GM21717 (cell line): ENCODE measurements at regions not wholly inside any gene's neighbourhood (a gene's known extent, or its start where the extent isn't known, plus 50 kb on each side); places are given as distances from the start of the nearest gene placed in this dataset.
"Not testable (repeated sequence)": the region's sequence is repeated elsewhere in the genome, so short reads cannot be mapped to it uniquely, and the experiment has no call there.

Experiments
- ATAC-seq: cut with Tn5 transposase; IDR thresholded peaks from one replicate; pipeline ENCODE4 v1.9.1; 2021; ENCODE audit warnings: mild to moderate bottlenecking, moderate library complexity; ENCODE audit not compliant: unreplicated experiment

GRCh38 chr14:37711831-37712475 lies 116.5 kb downstream of the TTC6 start:
- ATAC-seq: no peak

- not testable (repeated sequence) for ATAC-seq
These were observed 117.0 kb downstream of the TTC6 start for GRCh38 chr14:37712476-37712860.

GRCh38 chr14:37712976-37713431 lies 117.6 kb downstream of the TTC6 start:
- ATAC-seq: no peak

- ATAC-seq: no peak
These were observed 124.7 kb downstream of the TTC6 start for GRCh38 chr14:37720131-37720530.

- no peak for ATAC-seq
These were observed 126.7 kb downstream of the TTC6 start for GRCh38 chr14:37721976-37722659.

- ATAC-seq: no peak
These were observed 128.1 kb downstream of the TTC6 start for GRCh38 chr14:37723515-37723914.

GRCh38 chr14:37726708-37727107 lies 131.3 kb downstream of the TTC6 start:
- no peak for ATAC-seq

- ATAC-seq: no peak
These were observed 133.8 kb downstream of the TTC6 start for GRCh38 chr14:37729218-37729617.

GRCh38 chr14:37731094-37731493 lies 135.7 kb downstream of the TTC6 start:
- ATAC-seq: no peak

GRCh38 chr14:37745657-37746056 lies 150.2 kb downstream of the TTC6 start:
- ATAC-seq: no peak

GRCh38 chr14:37746140-37746832 lies 150.9 kb downstream of the TTC6 start:
- no peak for ATAC-seq

- no peak for ATAC-seq
These were observed 158.0 kb downstream of the TTC6 start for GRCh38 chr14:37753459-37753858.

- not testable (repeated sequence) for ATAC-seq
These were observed 164.8 kb downstream of the TTC6 start for GRCh38 chr14:37760275-37760674.

GRCh38 chr14:37763266-37763665 lies 167.8 kb downstream of the TTC6 start:
- ATAC-seq: no peak

- ATAC-seq: not testable (repeated sequence)
These were observed 176.9 kb downstream of the TTC6 start for GRCh38 chr14:37772283-37772682.

GRCh38 chr14:37776791-37777499 lies 181.5 kb downstream of the TTC6 start:
- ATAC-seq: no peak

- ATAC-seq: no peak
These were observed 182.9 kb downstream of the TTC6 start for GRCh38 chr14:37778135-37778943.

- ATAC-seq: no peak
These were observed 184.1 kb downstream of the TTC6 start for GRCh38 chr14:37779480-37779879.

GRCh38 chr14:37780731-37781130 lies 185.3 kb downstream of the TTC6 start:
- ATAC-seq: not testable (repeated sequence)

GRCh38 chr14:37784203-37784826 lies 188.9 kb downstream of the TTC6 start:
- not testable (repeated sequence) for ATAC-seq
